Osteoblast (primary cell): ENCODE measurements at regions not wholly inside any gene's neighbourhood (a gene's known extent, or its start where the extent isn't known, plus 50 kb on each side); places are given as distances from the start of the nearest gene placed in this dataset.

ENCODE experiments used
- DNase-seq: peaks from one replicate; pipeline ENCODE4 v3.0.0; 2011; ENCODE audit warnings: low spot score, mixed read lengths; ENCODE audit not compliant: insufficient read length; ENCODE audit errors: missing footprints
- H2AFZ ChIP-seq: 2 replicates; pipeline ENCODE4 v1.6.0; 2011; ENCODE audit warnings: mild to moderate bottlenecking, low read length
- H3K27ac ChIP-seq: 2 replicates; pipeline ENCODE4 v1.5.1; 2011; ENCODE audit warnings: mild to moderate bottlenecking, low read depth, low read length, moderate library complexity
- H3K27me3 ChIP-seq: 2 replicates; pipeline ENCODE4 v1.6.0; 2012; ENCODE audit warnings: mild to moderate bottlenecking, control low read depth, inconsistent platforms, low read length, moderate library complexity; ENCODE audit not compliant: insufficient read depth
- H3K36me3 ChIP-seq: 2 replicates; pipeline ENCODE4 v1.5.1; 2011; ENCODE audit warnings: mild to moderate bottlenecking, low read length, control low read depth, moderate library complexity; ENCODE audit not compliant: insufficient read depth
- H3K4me1 ChIP-seq: 2 replicates; pipeline ENCODE4 v1.5.1; 2011; ENCODE audit warnings: mild to moderate bottlenecking, low read length, control low read depth, moderate library complexity; ENCODE audit not compliant: insufficient read depth
- H3K4me2 ChIP-seq: 2 replicates; pipeline ENCODE4 v1.6.0; 2011; ENCODE audit warnings: mild to moderate bottlenecking, low read length; ENCODE audit not compliant: insufficient read depth
- H3K4me3 ChIP-seq: fragments of 200-600 bp; sonication (generic); 3 replicates; pipeline ENCODE4 v1.5.1; 2012; ENCODE audit warnings: mild to moderate bottlenecking, low read length, inconsistent platforms; ENCODE audit not compliant: insufficient read depth
- H3K79me2 ChIP-seq: 2 replicates; pipeline ENCODE4 v1.6.0; 2012; ENCODE audit warnings: mild to moderate bottlenecking, low read length, control low read depth, inconsistent platforms; ENCODE audit not compliant: insufficient read depth
- H3K9me3 ChIP-seq: 2 replicates; pipeline ENCODE4 v1.5.1; 2011; ENCODE audit warnings: low read depth, low read length, control low read depth
- H4K20me1 ChIP-seq: 2 replicates; pipeline ENCODE4 v1.6.0; 2012; ENCODE audit warnings: mild to moderate bottlenecking, low read length, control low read depth; ENCODE audit not compliant: insufficient read depth
- CTCF ChIP-seq: IDR thresholded peaks from 2 replicates; pipeline ENCODE4 v1.5.1; 2011; ENCODE audit warnings: mild to moderate bottlenecking, low read depth, low read length, moderate library complexity; ENCODE audit errors: extremely low read depth

- Histone ChIP-seq H3K9me3 (no peaks in the 10 kb centered on the region), H3K27ac (no peak overlapping the region), H3K4me3 (no peak overlapping the region), H3K79me2 (no peaks in the 10 kb centered on the region), H4K20me1 (no peaks in the 10 kb centered on the region), H3K4me1 (no peaks in the 10 kb centered on the region), H2AFZ (no peak overlapping the region), H3K36me3 (no peaks in the 10 kb centered on the region), H3K27me3 (no peaks in the 10 kb centered on the region), H3K4me2 (no peak overlapping the region)
- DNase-seq: no peak
- no peak for TF ChIP-seq CTCF
Observed at GRCh38 chr20:55052459-55052858, 577.1 kb downstream of the DOK5 start.

GRCh38 chr20:55038684-55039083, 563.3 kb downstream of the DOK5 start:
- TF ChIP-seq CTCF: no peak
- H4K20me1 ChIP-seq: no peaks in the 10 kb centered on the region
- H3K4me1 ChIP-seq: no peaks in the 10 kb centered on the region
- peaks cover 5% of the 10 kb centered on the region for H3K9me3 ChIP-seq
- no peaks in the 10 kb centered on the region for H3K36me3 ChIP-seq
- no peaks in the 10 kb centered on the region for H3K79me2 ChIP-seq
- H3K27me3 ChIP-seq: no peaks in the 10 kb centered on the region
- DNase-seq: no peak
- H3K4me3 ChIP-seq: no peak overlapping the region
- H3K27ac ChIP-seq: no peak overlapping the region
- no peak overlapping the region for H2AFZ ChIP-seq
- no peak overlapping the region for H3K4me2 ChIP-seq

GRCh38 chr20:55031971-55032370, 556.6 kb downstream of the DOK5 start:
- no peaks in the 10 kb centered on the region for H3K79me2 ChIP-seq
- H3K9me3 ChIP-seq: peaks cover 5% of the 10 kb centered on the region
- no peaks in the 10 kb centered on the region for H4K20me1 ChIP-seq
- H3K27me3 ChIP-seq: no peaks in the 10 kb centered on the region
- no peaks in the 10 kb centered on the region for H3K36me3 ChIP-seq
- no peak overlapping the region for H3K27ac ChIP-seq
- no peak for DNase-seq
- no peak for TF ChIP-seq CTCF
- no peak overlapping the region for H3K4me3 ChIP-seq
- H3K4me1 ChIP-seq: no peaks in the 10 kb centered on the region
- no peak overlapping the region for H2AFZ ChIP-seq
- H3K4me2 ChIP-seq: no peak overlapping the region

- no peaks in the 10 kb centered on the region for H3K4me1 ChIP-seq
- peaks cover 2% of the 10 kb centered on the region for H3K9me3 ChIP-seq
- no peaks in the 10 kb centered on the region for H3K79me2 ChIP-seq
- no peak overlapping the region for H3K27ac ChIP-seq
- no peak overlapping the region for H2AFZ ChIP-seq
- no peak for TF ChIP-seq CTCF
- H3K4me2 ChIP-seq: no peak overlapping the region
- H3K4me3 ChIP-seq: no peak overlapping the region
- no peak for DNase-seq
- H3K27me3 ChIP-seq: no peaks in the 10 kb centered on the region
- no peaks in the 10 kb centered on the region for H4K20me1 ChIP-seq
- H3K36me3 ChIP-seq: no peaks in the 10 kb centered on the region
Observed at GRCh38 chr20:55014766-55015165, 539.4 kb downstream of the DOK5 start.
